SKM-1 treated with dmso at 0.1 percent for 144 hours (cell line): ENCODE measurements at regions not wholly inside any gene's neighbourhood (a gene's known extent, or its start where the extent isn't known, plus 50 kb on each side); places are given as distances from the start of the nearest gene placed in this dataset.
"Not testable (repeated sequence)": the region's sequence is repeated elsewhere in the genome, so short reads cannot be mapped to it uniquely, and the experiment has no call there.

Experiments
- DNase-seq: peaks from one replicate; lab custom pipeline; 2025; ENCODE audit not compliant: unreplicated experiment; lab: John Stamatoyannopoulos, UW

GRCh38 chr3:74978684-74979083 is 364.2 kb upstream of the CNTN3 start:
- no peak for DNase-seq

DNA sequence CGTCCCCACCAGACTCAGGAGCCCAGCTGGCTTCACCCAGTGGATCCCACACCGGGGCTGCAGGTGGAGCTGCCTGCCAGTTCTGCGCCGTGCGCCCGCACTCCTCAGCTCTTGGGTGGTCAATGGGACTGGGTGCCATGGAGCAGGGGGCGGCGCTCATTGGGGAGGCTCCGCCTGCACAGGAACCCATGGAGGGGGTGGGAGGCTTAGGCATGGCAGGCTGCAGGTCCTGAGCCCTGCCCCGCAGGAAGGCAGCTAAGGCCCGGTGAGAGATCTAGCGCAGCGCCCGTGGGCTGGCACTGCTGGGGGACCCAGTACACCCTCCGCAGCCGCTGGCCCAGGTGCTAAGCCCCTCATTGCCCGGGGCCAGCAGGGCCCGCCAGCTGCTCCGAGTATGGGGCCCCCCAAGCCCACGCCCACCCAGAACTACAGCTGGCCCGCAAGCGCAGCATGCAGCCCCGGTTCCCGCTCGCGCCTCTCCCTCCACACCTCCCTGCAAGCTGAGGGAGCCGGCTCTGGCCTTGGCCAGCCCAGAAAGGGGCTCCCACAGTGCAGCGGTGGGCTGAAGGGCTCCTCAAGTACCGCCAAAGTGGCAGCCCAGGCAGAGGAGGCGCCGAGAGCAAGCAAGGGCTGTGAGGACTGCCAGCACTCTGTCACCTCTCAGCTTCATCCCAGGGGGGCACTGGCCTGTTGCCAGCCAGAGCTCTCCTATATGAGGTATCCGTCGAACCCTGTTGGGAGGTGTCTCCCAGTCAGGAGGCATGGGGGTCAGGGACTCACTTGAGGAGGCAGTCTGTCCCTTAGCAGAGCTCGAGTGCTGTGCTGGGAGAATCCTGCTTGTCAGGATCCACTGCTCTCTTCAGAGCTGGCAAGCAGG is 370.8 kb upstream of the CNTN3 start:
- not testable (repeated sequence) for DNase-seq

GRCh38 chr3:74988095-74988494 is 373.6 kb upstream of the CNTN3 start:
- no peak for DNase-seq

DNA sequence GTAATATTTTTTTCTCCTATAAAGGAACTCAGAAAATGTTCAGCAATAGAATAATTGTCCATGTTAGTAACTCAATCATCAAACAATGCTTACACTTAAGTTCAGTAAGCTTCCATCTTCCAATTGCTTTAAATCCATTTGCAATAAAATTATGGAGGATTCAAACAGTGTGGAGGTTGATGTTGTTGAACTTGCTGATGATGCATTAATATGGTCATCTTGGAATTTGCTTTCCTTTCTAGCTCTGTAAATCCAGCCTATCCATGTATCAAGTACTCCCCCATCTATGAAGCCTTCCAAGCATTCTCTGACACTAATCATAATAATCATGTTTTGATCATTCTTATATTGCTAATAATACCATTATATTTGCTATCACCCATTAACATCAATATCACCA is 378.4 kb upstream of the CNTN3 start:
- no peak for DNase-seq

DNA sequence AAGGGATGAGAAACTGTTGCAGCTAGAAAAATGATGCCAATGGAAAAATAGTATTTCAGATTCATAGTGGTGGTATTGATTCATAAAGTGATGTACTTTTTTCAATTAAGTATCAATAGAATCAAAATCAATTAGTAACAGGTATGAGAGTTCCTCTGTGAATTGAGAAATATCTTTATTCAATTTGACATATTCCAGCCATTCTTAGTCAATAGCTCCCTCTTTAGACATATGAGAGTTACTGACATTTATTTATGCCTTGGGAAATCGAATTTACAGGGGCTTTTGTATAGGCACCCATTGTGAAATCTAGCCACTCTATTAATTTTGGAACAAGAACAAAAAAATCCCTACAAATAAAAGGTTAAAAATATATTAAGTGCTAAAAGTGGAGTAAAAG is 386.9 kb upstream of the CNTN3 start:
- peak; percentile 18 for DNase-seq

DNA sequence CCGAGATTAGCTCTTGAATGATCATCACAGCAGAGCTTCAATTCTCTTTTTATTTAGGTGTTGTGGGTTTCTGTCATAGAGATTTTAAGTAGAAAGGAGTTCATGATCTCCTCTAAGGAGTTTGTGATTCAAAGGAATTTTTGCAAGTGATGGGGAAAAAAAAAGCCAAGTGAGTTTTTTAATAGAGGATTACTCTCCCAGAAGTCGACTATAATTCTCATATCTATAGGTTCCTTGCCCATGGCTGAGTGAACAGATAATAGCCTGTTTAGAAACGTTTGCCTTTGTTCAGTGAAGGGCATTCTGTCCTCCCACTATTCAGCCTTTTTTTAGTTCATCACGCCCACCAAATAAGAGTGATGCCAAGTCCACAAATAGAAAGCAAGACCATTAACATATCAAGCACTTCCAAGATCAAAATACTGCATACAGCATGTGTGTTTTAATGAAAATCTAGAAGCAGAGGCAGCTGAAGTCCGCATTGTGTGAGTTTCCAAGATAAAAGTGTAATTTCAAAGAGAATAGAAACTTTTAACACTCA is 398.4 kb upstream of the CNTN3 start:
- DNase-seq: no peak

- DNase-seq: no peak
Observed at GRCh38 chr3:75014008-75014407, 399.5 kb upstream of the CNTN3 start.

GRCh38 chr3:75015280-75015679 is 400.8 kb upstream of the CNTN3 start:
- DNase-seq: no peak

GRCh38 chr3:75035146-75035545 is 420.7 kb upstream of the CNTN3 start:
- no peak for DNase-seq

GRCh38 chr3:75042941-75043340 is 428.5 kb upstream of the CNTN3 start:
- no peak for DNase-seq

DNA sequence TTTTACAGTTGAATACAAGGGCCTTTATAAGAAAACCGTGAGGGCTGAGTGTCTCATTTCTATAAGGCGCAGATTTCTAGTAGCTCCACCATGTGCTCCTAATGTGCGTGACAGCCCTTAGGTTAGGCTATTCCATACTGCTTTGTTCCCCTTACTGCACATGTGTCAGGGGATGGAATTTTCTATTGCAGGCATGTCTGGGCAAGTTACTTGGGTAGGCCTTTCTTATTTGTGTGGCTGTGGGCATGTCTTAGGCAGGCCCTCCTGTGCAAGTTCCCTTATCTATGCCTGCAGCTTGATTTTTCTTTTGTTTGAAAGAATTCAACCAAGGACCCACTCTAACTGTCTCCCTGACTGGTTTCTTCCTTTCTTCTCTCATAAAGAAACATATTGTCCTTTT is 434.2 kb upstream of the CNTN3 start:
- DNase-seq: no peak

DNA sequence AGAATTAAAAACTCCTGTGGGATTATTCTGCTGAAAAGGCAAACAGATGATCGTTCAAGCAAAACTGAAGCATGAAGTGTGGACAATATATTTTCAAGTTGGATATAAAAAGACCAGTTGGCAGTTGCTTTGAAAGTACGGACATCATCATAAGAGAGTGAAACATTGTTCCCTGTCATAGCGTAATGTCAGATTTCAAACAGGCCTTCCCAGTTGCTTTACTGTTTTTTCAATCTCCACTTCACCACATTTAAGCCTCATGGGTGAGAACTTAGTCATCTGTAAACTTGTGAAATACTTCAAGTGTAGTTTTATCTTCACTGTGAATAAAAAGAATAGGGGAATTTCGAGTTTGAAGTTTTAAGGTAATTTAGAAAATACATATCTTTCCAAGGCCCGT is 435.1 kb upstream of the CNTN3 start:
- DNase-seq: no peak

GRCh38 chr3:75059120-75059519 is 444.7 kb upstream of the CNTN3 start:
- DNase-seq: no peak

DNA sequence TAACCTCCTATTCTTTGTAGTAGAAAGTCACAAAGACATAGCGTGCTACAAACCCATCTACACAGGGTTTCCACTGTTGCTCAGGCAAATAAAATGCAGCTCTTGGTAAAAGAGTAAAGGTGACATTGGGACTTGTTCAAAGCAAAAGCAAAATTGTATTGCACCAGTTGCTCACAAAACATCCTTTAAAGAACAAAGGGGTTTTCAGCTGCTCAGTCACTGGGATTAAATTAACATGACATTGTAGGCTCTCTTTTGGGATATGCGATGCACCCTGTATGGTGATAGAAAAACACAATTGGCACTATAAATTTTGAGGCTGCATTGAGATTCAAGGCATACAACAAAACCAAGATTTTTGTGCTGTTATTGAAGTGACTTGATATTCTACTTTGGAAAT is 447.3 kb upstream of the CNTN3 start:
- DNase-seq: no peak

GRCh38 chr3:75075158-75075557 is 460.7 kb upstream of the CNTN3 start:
- DNase-seq: no peak

DNA sequence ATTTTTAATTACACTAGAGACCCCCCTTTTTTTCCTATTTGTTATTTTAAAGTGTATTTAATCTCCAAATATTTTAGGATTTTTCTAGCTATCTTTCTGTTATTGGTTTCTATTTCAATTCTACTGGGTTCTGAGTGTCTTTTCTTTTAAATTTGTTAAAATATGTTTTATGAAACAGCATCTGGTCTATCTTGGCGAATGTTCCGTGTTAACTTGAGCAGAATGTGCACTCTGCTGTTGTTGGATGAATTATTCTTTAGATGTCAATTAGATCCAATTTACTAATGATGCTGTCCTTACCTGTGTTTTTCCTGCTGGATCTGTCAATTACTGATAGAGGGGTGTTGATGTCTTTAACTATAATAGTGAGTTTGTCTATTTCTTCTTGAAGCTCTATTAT is 462.0 kb upstream of the CNTN3 start:
- DNase-seq: no peak

DNA sequence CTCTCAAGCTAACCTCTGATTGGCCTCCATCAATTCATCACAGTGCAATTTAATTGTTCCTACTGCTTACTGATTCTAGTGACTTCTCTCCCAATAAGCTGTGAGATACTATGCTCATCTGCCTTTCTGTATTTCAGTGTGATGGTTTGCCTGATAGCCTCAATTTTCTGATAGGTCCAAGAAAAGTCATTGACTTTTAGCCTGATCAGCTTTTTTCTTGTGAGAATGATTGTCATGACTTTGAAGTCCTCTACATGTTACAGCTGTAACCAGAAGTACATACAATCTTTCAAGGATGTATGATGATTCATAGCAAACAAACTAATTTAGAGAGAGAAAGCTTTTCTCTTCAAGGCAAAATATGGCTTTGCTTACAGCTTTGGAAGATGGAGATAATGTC is 463.8 kb upstream of the CNTN3 start:
- no peak for DNase-seq

GRCh38 chr3:75082845-75083244 is 468.4 kb upstream of the CNTN3 start:
- no peak for DNase-seq

DNA sequence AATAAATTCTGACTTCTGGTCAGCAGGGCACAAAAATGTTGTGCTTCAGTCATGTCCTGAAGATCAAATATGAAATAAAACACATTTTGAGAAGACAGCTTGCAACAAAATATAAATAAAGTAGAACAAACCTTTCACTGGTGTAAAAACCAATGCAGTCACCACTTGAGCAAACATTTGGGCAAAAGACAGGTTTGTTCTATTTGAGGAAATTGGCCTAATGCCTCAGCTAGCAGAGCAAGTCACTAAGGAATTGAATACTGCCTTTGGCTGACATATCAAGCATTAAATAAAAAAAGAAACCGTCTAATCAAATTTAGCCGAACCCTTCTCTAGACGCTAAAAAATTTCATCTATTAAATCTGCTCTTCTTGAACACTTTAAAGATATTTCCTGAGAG is 475.4 kb upstream of the CNTN3 start:
- DNase-seq: no peak

DNA sequence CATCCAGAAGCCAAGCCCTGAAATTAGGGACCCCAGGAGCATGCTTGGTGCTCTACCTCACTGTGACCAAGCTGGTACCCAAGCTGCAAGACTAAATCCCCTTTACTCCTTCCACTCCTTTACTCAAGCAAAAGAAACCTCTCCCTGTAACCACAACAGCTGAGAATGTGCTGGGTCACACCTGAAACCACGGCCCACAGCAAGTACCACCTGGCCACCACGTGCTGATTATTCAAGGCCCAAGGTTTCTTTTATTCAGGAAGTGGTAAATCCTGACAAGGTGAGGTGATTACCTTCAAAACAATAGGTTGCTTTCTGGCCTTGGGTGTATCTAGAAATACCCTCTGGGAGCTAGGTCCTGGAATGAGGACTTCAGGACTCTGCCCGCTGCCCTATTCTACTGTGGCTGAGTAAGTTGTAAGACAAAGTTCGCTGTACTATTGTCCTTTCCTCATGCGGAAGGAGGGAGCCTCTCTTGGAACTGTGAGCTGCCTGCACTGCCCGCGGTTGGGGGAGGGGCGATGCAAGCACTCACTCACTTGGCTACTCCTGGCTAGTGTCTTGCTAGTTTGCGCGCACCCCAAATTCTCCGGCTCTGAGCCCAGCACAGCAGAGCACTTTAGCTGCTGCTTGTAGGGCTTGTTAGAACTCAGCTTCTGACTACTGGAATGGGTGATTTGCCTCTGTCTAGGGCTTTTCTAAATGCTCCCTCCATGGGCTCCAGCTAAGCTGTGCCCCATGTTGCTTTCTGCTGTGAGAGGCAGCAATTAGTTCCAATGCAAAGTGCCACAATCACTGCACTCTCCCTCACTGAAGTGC is 487.1 kb upstream of the CNTN3 start:
- no peak for DNase-seq

GRCh38 chr3:75110741-75111140 is 496.3 kb upstream of the CNTN3 start:
- no peak for DNase-seq

DNA sequence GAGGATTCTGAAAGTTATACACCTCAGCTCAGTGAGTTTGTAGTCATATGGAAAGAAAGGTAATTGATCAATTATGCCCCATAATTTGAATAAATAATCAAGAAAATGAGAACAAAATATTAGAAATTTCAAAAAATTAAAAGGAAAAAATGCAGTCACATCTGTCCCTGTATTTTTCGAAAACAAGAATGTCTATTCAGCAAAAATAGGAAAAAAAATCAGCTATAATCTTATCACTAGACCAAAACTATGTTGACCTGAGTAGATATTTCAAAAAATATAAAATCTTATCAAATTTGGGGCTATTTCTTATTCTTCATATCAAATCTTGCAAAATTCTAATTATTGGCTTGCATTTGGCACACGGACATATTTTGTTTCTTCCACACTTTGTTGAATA is 501.2 kb upstream of the CNTN3 start:
- no peak for DNase-seq
